Fibroblast of skin of left biceps (primary cell): ENCODE measurements at regions not wholly inside any gene's neighbourhood (a gene's known extent, or its start where the extent isn't known, plus 50 kb on each side); places are given as distances from the start of the nearest gene placed in this dataset.
A peak's percentile ranks its signal among the peaks of the same experiment; 100 is the strongest.
"Not testable (repeated sequence)": the region's sequence is repeated elsewhere in the genome, so short reads cannot be mapped to it uniquely, and the experiment has no call there.

ENCODE experiments used
- DNase-seq, 2 experiments: peaks; one replicate each; pipeline ENCODE4 v3.0.0-alpha.2; 2013; ENCODE audit warnings: low read depth in 2 of 2

DNA sequence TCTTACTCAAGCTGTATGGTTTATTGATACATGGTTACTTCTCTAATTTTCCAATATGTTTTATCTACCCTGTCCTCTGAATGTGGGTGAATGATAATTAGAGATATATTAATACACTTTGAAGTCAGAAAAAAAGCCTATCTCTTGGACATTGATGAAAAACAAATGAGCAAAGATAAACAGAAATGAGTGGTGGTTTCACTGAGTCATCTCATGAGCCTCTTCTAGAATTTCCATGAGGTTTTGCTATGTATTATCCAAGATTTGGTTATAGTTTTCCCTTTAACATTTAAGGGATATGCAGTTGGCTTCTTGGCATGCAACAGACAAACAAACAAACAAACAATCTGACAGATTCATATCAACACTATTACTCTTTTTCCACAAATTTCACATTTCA is 586.8 kb downstream of the RFPL4B start:
- no peak for DNase-seq

DNA sequence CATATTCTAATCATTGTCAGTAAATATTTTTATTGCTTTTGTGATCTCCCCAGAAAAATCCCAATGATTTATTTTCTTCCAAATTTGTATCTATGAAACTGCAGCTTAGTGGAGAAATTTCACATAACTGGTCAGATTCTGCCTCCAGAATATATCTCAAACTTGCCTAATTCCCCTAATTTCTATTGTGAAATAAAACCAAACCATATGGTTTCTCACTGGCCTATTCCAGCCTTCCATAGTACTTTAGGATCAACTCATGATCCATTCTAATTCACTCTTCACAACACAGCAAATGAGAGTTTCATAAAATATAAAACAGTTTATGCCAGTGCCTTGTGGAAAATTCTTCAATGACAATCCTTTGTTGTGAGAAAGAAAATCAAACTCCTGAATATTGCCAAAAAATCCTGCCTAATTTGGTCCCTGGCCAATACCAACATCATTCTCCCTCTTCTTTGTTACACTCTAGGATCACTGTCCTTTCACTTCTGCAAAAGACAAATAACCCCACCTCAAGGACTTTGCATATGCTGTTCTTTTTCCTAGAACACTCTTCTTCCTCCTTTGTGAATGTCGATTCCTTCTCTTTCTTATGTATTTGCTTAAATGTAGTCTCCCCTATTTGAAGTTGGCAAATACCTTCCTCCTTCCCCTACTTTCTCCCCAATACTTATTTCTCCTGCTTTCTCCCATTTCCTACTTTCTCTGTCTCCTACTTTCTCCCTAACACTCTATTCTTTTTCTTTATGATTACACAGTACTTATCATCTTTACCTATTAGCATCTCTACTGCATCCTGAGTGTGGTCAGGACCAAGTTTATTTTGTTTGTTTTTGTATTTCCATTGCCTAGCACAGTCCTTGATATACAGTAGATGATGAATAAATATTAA is 587.5 kb downstream of the RFPL4B start:
- DNase-seq, result no peak

- DNase-seq, result no peak
Measured at GRCh38 chr6:112935402-112936078, 588.4 kb downstream of the RFPL4B start.

GRCh38 chr6:112936079-112936472 is 588.9 kb downstream of the RFPL4B start:
- no peak for DNase-seq

- DNase-seq, result peak; percentile 53 to 62
Measured at GRCh38 chr6:112936504-112936903, 589.4 kb downstream of the RFPL4B start.

- not testable (repeated sequence) for DNase-seq
Measured at GRCh38 chr6:112937690-112938089, 590.6 kb downstream of the RFPL4B start.

GRCh38 chr6:112938650-112939049 is 591.5 kb downstream of the RFPL4B start:
- no peak for DNase-seq

DNA sequence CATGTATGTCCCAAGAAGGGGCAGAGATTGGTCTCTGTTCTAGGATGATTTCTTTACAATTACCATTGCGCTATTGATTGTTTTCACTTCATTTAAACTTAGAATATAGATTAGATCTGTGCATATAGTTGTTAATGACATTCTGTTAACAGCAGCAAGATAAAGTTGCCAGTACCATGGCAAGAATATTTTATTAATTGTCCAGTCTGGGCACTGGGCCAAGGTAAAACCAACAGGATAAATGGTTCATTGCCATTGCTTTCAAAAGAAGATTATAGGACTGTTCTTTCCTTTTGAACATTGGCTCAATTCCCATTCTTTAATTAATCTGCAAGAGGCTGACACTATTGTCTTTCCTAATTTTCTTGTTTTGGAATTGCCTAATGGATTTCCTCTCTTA is 592.4 kb downstream of the RFPL4B start:
- no peak for DNase-seq

DNA sequence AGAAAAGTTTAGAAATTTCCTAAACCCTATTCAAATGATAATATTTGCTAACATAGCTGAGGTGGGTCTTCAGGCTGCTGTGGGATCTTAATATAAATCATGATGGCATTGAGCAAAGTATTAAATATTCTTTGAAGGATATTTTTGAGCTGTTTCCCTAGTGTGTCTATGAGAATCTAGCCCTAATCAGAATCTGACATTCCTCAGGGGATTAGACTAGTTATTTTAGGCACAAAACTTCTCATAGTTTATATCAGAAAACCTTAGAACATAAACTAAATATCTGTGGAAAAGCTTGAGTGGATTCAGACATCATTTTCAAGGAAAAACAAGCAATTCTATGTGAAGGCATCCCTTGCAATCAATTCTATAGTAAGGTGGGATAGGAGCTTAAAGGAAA is 594.5 kb downstream of the RFPL4B start:
- DNase-seq, result no peak

DNA sequence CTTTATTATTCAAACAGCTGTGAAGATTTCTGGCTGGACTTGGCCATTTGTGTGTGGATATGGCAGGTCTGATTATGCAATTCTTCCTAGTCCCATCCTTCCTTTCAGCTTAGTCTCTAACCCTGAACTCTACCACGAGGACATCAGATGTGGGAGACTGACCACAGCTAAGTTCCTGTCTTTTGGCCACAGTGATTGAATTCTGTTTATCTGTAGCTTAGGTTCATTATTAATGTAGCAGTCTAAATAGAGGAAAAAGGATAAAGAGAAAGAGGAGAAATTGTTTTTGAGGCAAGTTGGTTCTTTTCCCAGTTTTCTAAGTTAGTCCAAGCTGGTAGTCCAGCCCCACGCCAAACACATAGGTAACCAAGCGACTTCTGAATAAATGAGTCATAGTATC is 598.9 kb downstream of the RFPL4B start:
- no peak for DNase-seq

GRCh38 chr6:112947507-112947906 is 600.4 kb downstream of the RFPL4B start:
- DNase-seq, result no peak

DNA sequence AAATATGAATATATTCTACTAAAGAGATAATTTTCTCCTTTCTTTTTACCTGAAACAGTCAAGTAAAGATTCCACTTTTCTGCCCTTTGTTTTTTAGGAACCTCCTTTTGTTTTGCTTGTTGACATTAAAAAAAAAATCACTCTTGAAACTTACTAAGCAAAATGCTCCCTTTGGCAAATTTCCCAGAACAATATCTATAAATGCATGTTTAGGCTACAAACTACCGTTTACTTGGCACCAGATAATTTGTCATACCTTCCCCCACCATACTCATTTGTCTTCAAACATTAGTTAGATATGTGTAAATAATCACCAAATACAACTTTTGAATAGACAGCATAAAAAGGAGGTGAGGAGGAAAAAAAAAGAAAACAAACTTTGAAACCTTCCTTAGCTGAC is 604.7 kb downstream of the RFPL4B start:
- no peak for DNase-seq

DNA sequence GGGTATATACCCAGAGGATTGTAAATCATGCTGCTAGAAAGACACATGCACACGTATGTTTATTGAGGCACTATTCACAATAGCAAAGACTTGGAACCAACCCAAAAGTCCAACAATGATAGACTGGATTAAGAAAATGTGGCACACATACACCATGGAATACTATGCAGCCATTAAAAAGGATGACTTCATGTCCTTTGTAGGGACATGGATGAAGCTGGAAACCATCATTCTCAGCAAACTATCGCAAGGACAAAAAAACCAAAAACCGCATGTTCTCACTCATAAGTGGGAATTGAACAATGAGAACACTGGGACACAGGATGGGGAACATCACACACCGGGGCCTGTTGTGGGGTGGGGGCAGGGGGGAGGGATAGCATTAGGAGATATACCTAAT is 608.6 kb downstream of the RFPL4B start:
- not testable (repeated sequence) for DNase-seq

GRCh38 chr6:112956696-112957535 is 609.8 kb downstream of the RFPL4B start:
- DNase-seq, result peak; percentile 83 to 85

DNA sequence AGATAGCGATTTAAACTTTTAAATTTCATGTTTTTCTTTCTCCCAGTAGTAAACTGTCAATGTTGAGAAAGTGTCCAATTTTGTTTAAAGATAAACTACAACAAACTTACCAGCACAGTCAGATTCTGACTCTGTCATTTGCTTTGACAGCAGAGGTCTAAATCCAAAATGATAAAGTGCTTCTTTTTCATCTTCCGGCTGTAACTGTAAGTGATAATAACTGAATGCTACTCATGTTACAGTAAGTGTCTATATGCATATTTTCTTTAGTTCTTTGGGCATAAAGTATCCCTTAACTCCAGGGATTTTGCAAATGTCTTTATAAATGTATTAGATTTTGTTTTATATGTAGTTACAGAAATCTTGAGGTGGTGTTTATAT is 610.4 kb downstream of the RFPL4B start:
- no peak for DNase-seq

DNA sequence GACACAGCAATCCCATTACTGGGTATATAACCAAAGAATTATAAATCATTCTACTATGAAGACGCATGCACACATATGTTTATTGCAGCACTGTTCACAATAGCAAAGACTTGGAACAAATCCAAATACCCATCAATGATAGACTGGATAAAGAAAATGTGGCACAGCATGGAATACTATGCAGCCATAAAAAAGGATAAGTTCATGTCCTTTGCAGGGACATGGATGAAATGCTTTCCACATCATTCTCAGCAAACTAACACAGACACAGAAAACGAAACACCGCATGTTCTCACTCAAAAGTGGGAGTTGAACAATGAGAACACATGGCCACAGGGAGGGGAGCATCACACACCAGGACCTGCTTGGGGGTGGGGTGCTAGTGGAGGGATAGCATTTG is 613.0 kb downstream of the RFPL4B start:
- not testable (repeated sequence) for DNase-seq

DNA sequence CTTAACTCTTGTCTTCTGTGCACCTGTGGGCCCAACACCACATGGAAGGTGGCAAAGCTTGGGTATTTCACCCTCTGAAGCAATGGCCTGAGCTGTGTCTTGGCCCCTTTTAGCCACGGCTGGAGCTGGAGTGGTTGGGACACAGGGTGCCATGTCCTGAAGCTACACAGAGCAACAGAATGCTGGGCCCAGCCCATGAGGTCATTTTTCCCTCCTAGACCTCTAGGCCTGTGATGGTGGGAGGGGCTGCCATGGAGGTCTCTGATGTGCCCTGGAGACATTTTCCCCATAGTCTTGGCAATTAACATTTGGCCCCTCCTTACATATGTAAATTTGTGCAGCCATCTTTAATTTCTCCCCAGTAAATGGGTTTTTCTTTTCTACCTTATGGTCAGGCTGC is 620.8 kb downstream of the RFPL4B start:
- DNase-seq, result no peak

DNA sequence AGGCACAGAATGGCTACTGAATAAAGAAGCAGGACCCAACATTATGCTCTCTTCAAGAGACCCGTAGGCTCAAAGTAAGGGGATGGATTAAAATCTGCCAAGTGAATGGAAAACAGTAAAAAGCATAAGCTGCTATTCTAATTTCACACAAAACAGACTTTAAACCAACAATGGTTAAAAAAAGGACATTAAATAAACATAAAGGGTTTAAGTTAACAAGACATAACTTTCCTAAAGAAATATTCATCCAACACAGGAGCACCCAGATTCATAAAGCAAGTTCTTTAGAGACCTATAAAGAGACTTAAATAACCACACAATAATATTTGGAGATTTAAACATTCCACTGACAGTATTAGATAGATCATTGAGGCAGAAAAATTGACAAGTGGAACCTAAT is 624.5 kb downstream of the RFPL4B start:
- no peak for DNase-seq

GRCh38 chr6:112974931-112975330 is 627.8 kb downstream of the RFPL4B start:
- not testable (repeated sequence) for DNase-seq

- DNase-seq, result not testable (repeated sequence)
Measured at GRCh38 chr6:112976579-112976978, 629.4 kb downstream of the RFPL4B start.

DNA sequence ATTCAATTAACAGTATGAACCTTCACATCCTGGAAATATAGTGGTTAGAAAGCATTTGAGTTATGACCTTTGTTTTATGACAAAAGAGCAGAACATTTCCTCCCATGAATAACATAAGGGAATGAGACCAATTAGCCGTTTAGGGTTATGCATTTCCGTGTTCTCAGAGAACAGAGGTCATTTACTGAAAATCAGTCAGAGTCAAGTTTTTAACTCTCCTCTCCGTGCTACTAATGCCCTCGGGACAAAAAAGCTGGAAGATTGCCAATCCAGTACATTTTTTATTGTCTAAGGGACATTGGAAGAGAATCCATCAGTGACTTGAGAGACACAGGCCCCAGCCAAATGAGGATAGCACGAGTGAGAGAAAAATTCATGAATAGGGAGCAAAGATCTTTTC is 632.7 kb downstream of the RFPL4B start:
- no peak for DNase-seq

GRCh38 chr6:112980676-112981075 is 633.5 kb downstream of the RFPL4B start:
- no peak for DNase-seq
